ENCODE measurements at regions not wholly inside any gene's neighbourhood (a gene's known extent, or its start where the extent isn't known, plus 50 kb on each side); places are given as distances from the start of the nearest gene placed in this dataset.

GRCh38 chr17:13994050-13994449 is 75.3 kb upstream of the COX10 start:
- DNase-seq (ENCODE audit: low spot score): no peak

DNA sequence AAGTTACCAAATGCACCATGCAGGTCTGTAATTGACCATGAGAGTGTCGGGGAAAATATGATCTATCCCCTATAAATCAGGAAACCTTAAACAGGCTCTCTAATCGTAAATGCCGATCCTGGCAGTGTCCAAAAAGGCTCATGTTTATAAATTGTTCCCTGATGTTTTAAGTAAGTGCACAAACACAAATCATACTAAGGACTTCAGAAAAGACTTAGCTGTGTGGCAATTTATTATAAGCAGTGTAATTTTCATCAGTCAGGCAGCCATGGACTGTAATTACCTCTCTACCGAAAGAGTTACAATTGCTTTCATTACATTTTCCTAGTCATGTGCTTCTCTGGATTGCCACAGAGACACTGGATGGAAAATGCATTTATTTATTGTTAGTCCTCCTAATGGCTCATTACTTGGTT is 73.4 kb upstream of the COX10 start:
- DNase-seq (ENCODE audit: low spot score): no peak

GRCh38 chr17:13996276-13996675 is 73.0 kb upstream of the COX10 start:
- no peak for DNase-seq (ENCODE audit: low spot score)

DNA sequence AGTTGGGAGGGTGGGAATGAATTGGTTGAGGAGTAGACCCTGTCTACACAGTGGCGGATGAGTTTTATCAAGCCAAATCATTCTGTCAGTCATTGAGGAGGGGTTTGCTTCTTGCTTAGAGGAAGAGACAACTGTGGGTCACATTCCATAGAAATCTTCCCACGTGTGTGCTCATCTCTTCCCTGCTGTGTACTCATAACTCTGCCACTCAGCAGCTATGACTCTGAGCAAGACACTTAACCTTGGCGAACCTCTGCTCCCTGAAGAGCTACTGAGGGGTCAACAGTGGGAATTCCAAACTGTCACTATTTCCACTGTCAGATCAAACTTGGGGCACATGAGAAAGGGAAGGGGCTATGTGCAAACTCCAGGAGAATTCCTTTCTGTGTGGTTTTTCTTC is 72.6 kb upstream of the COX10 start:
- DNase-seq (ENCODE audit: low spot score): no peak

- DNase-seq (ENCODE audit: low spot score): no peak
These were observed 64.2 kb upstream of the COX10 start for GRCh38 chr17:14004927-14005620.

DNA sequence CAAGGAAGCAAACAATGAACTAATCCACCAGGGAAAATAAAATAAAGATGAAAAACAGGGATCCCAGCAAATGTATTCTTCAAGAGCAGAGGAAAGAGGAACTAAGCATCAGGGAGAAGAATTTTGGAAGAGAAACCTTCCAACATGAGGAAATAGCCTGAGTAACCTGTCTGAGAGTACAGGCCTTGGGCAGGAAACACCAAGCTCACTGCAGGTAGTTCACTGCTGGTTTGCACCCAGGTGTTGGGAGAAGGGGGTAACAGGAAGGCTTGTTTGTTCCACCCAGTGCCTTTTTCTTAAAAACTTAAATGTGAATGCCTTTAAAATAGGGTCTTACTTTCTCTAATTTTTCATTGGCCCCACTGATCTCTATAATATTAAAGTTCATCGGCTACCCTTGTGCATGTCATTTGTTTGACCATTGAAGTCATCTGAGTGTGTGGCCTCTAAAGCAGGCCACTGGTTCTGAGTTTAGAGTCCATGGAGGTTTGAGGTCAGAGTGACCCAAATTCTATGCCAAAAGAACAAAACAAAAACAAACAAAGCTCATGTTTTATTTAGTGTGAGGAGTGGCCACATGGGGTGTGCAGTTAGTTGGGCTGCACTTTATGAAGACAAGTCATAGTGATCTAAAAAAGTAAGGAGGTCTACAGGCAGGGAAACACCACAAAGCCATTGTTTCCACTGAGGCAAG is 62.9 kb upstream of the COX10 start:
- no peak for DNase-seq (ENCODE audit: low spot score)

GRCh38 chr17:14007951-14008350 is 61.4 kb upstream of the COX10 start:
- no peak for DNase-seq (ENCODE audit: low spot score)

DNA sequence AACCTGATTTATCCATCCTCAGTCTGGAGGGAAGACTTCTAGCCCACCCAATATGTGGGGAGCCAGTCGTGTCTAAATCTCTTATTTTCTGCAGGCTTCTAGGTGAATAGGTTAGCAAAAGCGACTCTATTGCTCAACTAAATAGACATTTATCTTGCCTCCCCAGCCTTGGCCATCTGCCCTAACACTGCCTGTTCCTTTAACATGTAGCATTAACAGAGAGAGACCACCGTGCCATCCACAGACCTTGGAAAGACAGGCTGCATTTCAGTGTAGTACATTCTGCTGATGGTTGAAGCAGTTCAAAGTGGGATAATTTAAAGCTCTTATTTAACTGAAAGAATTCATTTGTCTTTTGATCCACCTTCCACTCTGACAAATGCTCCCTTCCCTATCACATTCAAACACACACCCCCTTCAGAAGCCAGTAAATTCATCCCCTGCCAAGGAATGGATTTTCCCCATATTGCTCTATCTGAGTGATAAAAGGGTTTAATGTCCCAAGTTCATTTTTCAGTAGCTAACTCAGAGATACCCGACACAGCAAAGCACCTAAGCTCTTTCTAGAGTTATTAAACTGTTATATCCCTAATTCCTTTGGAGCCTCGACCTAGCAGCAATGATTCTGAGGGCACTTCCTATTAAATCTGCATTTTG is 58.1 kb upstream of the COX10 start:
- DNase-seq (ENCODE audit: low spot score): no peak

- DNase-seq (ENCODE audit: low spot score): no peak
These were observed 57.4 kb upstream of the COX10 start for GRCh38 chr17:14011740-14012405.

GRCh38 chr17:14014657-14015056 is 54.6 kb upstream of the COX10 start:
- DNase-seq (ENCODE audit: low spot score): no peak

DNA sequence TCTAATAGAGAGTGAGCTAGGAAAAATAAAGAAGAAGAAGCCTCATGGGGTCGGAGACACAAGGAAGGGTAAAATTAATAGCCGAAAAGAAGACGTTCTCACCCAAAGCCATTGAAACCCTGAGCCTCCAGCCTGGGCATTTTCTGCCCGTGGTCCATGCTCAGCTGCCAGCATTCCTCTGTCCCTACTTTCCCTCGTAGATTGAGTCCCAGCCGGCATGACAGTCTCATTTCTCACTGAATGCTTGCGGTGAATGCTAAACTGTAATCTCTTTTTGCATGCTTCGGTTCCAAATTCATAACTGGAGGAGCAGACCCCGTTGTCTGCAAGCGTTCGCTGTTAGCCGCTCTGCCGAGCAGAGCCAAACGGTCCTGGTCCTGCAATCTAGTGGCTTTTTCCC is 54.0 kb upstream of the COX10 start:
- DNase-seq (ENCODE audit: low spot score): no peak

GRCh38 chr17:14016858-14017257 is 52.4 kb upstream of the COX10 start:
- no peak for DNase-seq (ENCODE audit: low spot score)

DNA sequence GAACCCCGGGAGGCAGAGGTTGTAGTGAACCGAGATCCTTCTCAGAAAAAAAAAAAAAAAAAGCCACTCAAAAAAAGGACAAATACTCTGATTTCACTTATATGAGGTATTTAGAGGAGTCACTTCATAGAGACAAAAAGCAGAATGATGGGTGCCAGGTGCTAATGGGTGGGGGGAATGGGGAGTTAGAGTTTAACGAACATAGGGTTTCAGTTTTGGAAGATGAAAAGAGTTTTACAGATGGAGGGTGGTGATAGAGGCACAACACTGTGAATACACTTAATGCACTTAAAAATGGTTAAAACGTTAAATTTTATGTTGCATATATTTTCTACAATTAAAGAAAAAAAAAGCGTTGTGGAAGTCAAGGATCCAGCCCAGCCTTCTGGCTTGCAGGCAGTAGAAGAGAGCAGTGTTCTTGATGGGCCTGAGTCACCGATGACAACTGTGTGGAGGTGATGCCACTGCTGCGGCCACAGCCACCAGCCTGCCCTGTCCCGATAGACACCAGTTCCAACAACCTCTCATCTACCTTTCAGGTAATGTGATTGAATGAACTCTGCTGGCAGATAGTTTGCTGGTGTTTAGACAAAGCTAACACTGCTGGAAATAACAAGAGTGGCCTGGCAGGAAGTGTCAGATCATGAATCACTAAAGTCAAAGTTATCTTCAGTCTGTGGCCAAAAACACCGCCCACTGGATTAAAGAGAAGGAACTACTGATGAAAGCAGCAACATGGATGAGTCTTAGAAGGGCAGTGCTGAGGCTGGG is 49.9 kb upstream of the COX10 start:
- DNase-seq (ENCODE audit: low spot score): peak; percentile 2

All from kidney tubule cell (primary cell).